ENCODE measurements at regions not wholly inside any gene's neighbourhood (a gene's known extent, or its start where the extent isn't known, plus 50 kb on each side); places are given as distances from the start of the nearest gene placed in this dataset.

DNA sequence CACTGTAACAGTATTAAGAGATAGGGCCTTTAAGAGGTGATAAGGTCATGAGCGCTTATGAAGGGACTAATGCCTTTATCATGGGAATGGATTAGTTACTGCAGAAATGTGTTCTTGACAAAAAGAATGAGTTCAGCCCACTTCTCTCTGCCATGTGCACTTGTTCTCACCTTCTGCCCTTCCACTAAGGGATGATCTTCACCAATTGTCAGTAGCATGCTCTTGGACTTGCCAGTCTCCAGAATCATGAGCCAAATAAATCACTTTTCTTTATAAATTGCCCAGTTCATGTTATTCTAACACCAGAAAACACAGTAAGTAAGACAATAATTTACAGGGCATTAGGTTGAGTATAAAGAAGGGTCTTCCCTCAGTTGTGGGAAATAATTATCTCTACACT lies 189.1 kb downstream of the CRPPA start:
- no peak for DNase-seq (ENCODE audit: low spot score)

DNA sequence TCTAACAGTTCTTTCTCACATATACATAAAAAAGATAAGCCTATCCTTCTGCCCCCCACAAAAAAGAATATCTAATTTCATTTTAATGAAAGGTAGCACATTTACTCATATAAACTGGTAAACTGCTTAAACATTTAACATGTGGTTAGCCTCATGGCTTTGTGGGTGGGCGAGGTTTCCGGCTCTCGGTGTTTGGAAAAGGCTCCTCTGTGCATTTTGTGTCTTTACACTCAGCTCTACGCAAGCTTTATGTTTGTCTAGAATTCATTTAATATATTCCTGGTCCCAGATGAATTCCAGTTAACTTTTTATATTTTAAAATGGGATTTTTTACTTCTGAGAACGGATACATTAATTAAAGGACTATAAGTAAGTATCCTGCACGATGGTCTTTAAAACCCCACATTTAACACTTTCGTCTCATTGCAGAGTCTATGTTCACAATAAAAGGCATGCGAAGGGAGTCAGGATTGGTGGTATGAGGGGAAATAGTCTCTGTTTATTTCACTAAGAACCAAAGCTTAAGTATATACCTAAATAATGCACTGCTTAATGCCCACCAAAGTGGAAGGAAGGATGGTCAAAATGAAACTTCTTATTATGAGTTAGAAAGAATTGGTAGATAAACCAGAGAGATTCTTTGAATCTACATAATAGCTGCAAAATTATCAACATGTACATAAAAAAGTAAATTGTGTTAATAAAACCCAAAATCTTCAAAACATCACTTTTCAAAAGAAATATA lies 197.2 kb downstream of the CRPPA start:
- no peak for DNase-seq (ENCODE audit: low spot score)

DNA sequence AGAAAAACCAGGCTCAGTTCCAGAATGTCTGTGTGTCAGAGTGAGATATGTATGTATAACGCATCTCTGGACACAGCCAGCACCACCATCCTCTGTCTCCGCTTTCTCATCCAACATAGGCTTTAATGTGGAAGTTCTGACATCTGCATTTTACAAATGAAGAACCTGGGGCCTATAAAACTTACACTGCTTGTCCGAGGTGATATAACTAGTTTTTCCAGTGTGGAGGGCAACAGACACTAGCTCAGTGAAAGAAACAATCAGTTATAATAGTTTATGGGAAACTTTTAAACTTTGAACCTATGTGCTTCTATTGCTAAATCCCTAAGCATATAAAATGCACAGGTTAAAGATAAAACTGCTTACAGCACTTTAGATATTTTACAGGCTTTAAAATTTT lies 208.7 kb downstream of the CRPPA start:
- DNase-seq (ENCODE audit: low spot score): no peak

DNA sequence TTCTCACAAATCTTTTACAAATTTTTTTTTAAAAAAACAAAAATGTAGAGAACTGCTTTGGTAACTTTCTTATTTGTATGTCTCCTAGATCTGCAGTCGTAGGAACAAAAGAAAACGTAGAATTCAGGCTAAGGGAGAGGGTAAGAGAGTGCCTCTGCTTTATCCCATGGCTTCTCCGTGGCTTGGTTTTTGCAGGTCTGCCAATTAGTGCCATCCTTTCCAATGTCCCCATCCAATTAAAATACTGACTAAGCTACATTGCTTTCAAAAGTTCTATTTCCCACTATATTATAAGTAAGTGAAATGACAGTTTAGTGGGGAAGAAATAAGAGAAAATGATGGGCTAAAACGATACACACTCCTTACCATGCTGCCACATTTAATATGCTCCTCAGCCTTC lies 209.3 kb downstream of the CRPPA start:
- DNase-seq (ENCODE audit: low spot score): no peak

DNA sequence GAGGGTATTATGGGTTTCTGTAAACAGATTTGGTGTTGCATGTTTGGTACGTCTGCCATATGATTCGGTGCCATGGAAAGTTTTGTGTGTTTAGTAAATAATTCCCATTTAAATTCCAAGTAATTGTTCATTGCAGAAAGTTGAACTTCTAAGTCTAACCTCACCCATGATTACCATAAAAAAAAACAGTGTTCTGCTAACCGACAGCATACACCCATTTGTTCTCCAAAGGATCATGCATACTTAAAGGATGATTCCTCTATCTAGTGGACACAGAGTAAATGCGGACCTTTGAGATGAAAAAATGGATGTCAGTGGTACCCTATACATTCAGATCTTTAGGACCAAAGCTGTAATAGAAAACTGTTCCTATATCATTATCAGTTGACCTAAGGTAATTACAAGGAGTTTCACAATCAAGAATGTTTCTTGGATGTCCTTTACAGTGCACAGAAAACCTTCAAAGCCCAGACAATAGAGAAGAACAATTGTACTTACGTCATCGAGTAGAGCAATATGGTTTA lies 209.9 kb downstream of the CRPPA start:
- no peak for DNase-seq (ENCODE audit: low spot score)

DNA sequence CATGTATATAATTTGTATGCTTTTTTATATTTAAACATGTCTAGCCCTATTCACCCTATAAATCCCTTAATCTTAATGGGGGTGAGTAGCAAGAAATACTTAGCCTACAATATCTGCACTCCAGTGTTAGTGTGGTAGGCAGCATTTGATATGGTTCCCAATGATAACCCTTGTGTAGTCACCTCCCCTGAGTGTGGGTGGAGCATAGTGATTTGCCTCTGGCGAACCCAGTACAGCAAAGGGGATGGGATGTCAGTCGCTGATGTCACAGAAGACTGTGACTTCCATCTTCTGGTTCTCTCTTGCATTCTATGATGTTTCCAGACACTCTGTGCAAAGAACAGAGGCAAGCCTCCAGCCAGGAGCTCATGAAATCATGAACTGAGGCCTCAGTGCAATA lies 211.2 kb downstream of the CRPPA start:
- DNase-seq (ENCODE audit: low spot score): no peak

DNA sequence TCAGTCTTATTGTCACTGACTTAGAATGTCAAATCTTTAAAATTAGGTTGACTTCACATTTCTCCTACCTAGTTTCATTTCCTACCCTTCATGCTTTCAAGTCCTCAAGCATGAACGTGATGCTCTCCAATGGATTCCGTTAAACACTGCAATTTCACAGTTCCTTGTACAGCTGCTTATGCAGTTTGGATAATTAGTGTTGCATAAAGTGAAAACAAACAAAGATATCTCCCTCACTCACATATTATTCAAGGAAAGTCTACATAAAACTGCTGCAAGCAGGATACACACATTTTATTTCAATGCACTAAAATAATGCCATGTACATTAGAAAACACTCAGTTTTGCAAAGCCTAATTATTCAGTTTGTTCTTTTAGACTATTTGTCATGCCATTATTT lies 214.0 kb downstream of the CRPPA start:
- no peak for DNase-seq (ENCODE audit: low spot score)

DNA sequence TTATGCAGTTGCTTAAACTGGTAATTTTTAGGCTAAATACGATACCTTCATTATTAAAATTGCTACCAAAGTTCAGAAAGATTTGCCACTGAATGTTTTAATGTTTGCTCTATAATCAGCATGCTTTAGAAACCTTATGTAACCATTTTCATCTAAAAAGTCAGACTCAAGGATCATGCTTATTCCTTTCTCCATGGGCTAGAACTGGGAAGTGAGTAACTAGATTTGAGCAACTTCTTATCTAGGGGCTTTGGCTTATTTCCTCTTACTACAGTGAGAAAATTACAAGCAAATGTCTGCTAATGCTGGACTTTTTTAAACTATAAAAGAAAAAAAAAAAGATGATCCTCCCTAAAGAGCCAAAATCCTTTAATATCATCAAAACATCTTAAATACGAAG lies 215.9 kb downstream of the CRPPA start:
- DNase-seq (ENCODE audit: low spot score): no peak

DNA sequence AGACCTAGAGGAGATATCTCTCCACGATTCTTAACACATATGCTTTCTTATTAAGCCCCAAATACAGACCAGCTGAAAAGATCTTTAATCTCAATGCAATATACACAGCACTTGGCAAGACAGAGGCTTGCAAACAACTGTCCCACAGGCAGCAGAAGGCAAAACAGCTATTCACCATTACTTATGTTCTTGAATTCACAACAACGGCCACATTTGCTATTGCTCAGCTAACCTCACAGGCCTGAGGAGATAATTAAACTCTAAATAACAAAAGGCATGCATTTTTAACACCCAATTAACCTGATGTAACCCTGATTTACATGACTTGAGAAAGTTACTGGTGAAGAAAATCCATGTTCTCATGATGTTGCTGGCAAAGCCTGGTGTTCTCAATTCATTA lies 216.4 kb downstream of the CRPPA start:
- DNase-seq (ENCODE audit: low spot score): no peak

DNA sequence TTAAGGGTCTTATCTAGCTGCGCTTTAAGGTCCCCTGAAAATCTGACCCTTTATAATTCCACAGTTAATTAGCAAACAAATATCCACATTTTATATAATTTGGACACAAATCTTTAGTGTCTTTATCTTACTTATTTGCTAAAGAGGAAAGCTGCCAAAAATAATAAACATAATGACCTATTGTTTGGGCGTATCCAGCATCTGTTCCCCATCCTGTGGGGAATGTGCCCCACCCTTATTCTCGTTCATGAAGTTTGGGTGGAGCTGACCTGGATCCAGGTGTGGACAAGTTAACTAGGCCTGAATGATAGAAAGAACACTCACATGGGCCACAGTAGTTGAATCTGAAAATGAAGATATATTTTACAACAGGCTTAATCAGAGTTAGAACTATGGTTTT lies 218.3 kb downstream of the CRPPA start:
- no peak for DNase-seq (ENCODE audit: low spot score)

DNA sequence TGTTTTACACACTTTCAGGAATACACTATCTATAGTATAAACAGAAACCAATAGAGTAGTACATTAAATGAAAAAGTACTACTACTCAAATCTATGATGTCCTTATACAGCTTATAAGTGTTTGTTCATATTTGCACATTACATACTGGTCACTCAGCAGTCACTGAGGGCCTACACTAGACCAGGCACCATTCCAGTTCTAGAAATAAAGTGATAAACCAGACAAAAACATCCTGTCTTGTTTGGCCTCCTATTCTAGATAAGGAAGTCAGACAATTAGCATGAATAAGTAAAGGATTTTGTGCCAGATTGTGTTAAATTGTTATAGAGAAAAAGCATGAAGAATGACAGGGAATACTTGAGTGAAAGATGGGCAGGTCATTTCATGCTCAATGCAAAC lies 219.0 kb downstream of the CRPPA start:
- no peak for DNase-seq (ENCODE audit: low spot score)

DNA sequence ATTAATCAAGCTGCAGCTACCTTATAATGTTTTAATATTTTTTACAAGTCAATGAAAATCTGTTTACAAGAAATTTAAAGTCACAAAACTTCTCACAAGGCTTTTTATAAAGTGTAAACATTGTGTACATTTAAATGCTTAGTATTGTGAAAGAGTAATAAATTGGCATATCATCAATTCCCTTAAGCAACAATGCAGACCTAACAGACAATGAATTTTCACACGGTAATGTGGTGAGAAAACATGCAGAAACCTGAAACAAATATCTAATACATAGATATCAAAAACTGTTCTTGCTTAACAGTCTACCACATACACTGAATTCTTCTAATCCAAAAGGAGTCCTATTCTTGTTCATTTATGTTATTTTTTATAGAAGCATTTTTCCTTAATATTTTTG lies 220.7 kb downstream of the CRPPA start:
- no peak for DNase-seq (ENCODE audit: low spot score)

DNA sequence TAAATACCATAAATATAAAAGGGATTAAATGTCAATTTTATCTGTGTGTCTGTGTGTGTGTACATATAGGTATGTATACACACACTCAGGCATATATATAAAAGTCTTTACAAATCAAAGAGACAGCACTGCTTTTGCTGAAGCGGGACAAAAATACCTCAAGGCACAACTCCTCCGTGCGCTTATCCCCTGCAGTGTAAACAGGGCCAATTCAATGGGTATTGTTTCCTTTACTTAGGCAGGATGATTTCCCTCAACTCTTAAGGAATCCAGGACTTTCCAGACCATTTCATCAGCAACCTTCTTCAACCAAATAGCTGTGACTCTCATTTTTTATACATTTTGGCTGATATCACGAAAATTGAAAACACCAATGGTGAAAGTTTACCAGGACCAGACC lies 227.7 kb downstream of the CRPPA start:
- DNase-seq (ENCODE audit: low spot score): no peak

DNA sequence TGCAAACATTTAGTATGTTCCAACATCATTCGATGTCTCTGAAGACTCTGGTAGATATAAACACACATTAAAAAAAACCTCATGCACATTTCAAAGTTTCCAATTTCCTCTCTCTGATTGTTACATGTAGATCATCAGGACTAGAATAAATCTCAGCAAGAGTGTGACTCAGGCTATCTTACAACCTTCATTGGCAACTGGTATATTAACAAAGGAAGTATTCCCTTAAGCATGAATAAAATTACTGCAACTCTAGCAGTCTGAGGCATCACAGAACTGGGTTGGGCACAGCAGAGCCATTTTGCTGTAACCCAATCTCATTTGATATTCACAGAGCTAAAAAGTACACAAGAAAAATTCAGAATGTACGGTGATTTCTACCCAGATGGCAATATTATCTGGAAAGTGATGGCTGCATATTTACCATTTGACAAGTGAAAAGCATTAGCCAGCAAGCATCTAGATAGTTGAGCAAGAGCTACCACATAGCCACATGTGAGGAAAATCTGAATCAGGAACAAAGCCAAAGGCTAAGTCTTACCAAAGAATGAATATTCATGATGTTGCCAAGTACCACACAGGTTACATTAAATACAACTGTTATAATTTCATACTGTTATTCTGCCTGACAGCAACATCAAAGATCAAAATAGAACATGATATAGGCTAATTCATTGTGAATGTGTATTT lies 232.2 kb downstream of the CRPPA start:
- no peak for DNase-seq (ENCODE audit: low spot score)

DNA sequence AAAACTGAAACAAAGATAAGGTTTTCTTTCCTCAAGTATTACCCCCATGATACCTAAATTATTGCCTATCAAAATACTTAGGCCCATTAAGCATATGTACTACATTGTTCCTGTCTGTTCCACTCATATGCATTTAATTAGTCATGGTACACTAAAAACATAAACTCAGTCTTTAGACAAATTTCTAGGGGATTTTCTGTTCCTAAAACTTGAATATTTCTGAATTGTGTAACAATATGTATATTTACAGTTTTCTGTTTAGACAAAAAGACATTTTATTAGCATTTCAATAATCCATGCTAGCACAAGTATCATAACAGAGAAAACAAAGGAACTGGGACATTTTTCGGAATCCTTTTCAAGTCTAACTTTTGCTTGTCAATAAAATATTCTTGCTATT lies 234.2 kb downstream of the CRPPA start:
- no peak for DNase-seq (ENCODE audit: low spot score)

DNA sequence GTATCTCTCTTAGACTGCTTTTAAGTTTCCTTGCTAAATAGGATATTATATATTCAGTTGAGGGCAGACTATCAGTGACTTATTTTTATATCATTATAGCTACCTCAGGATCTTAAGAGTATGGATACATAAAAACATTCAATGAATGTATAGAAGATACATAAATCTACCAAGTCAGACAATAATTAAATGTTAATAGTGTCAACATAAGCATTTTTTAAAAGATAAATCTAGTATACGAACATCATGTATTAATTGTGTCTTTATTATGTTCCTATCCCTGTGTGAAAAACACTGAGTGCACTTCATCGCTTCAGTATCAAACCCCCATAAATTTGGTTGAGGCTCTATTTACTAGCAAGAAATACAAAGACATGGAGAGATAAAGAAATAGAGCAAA lies 242.8 kb downstream of the CRPPA start:
- DNase-seq (ENCODE audit: low spot score): no peak

DNA sequence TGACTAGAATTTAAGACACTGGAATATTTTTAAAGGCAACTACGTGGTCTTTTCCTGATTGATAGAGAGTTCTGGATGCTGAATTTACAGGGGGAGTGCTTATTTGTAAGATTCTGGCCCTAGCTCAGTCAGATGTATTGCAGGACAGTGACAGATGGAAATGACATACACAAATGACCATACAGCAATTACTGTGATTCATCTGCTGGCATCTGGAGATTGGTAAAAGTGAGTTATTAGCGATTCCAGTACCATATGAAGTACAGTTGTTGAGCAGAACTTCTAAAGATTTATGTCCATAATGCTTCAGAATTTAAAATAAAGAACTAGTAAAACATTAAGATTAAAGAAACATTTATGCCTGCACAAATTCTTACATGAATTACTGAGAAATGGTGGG lies 243.2 kb downstream of the CRPPA start:
- no peak for DNase-seq (ENCODE audit: low spot score)

DNA sequence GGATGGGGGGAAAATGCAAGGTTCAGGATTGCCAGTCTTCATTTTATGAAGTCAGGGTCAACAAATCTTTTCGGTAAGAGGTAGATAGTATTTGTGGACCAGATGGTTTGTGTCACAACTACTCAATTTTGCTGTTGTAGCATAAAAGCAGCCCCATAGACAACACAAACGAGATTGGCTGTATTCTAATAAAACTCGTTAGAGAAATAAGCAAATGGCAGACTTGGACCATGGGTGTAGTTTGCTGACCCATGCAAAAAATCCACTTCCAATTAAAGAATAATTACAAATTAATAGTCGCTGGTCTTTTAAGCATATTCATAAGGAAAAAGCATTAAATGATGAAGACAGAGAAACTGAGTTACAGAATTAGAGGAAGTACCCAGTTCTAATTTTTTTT lies 247.1 kb downstream of the CRPPA start:
- DNase-seq (ENCODE audit: low spot score): no peak

DNA sequence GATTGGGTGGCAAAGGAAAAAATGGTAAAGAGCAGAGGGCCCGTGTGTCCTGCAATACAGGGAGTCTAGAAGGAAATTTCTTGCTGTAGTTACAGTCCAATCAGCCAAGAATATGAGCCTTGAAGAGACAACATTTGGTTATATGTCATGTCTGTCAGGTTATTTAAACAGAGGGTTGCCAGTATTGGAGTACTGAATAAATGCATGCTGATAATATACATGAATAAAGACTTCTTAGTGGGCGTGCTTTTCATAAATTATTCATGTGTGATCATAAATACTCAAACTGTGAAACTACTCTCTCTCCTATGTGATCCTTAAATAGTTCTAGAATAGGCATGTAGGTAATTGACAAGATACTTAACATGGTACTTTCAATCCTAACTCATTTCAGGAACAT lies 249.0 kb downstream of the CRPPA start:
- DNase-seq (ENCODE audit: low spot score): no peak

DNA sequence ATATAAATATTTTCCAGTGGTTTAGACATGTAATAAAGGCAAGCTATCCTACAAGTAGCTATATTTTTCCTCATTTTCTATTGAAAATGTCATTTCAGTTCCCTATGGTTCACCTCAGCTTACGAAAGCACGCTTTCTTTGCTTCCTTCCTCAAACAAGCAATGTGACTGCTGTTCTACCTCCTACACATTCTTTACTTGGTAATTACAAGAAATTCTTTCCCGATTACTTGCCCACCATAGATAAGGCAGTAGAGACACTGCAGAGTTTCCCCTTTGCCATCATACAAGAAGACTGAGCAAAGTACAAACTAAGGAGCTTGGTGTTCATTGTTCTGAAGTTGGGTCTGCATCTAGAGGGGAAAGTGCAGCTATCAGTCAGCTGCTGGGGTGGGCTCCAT lies 249.4 kb downstream of the CRPPA start:
- DNase-seq (ENCODE audit: low spot score): no peak

DNA sequence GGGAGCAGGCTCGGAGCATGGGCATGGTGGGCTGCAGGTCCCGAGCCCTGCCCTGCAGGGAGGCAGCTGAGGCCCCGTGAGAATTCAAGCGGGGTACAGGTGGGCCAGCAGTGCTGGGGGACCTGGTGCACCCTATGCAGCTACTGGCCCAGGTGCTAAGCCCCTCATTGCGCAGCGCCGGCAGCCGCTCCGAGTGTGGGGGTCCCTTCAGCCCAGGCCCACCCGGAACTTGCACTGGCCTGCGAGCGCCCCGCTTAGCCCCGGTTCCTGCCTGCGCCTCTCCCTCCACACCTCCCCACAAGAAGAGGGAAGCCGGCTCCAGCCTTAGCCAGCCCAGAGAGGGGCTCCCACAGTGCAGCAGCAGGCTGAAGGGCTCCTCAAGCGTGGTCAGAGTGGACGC lies 250.7 kb downstream of the CRPPA start:
- no peak for DNase-seq (ENCODE audit: low spot score)

DNA sequence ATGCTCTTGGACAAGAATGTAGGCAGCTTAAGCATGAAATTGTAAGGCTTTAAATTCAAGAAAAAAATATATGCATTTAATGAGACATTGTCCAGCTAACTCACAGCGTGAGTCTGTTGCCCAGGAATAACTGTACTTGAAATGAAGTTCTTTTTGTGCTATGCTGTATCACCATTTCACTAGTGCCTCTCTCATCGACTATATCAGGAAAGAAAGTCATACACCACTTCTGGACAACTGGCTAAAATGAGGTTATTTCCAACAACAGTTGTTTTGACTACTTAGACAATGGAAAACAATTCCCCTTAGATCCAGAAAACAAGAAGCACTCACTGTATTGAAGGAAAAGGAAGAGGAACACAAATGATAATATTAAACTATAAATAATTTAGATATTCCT lies 251.8 kb downstream of the CRPPA start:
- DNase-seq (ENCODE audit: low spot score): no peak

DNA sequence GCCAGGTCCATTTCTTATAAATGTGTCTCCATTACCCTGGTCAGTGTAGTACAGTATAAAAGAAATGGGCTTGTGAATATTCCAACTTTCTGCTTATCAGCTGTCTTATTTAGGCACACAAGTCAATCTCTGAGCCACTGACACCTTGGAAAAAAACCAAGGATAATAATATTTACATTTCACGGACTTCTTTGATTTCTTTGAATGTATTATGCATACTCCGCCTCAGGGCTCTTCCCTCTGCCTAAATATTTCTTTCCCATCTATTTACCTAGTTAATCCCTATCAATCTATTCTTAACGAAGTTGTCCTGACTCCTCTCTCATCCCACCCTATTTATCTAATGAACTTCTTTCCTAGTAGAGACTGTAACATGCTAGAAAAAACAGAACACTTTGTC lies 253.8 kb downstream of the CRPPA start:
- DNase-seq (ENCODE audit: low spot score): no peak

DNA sequence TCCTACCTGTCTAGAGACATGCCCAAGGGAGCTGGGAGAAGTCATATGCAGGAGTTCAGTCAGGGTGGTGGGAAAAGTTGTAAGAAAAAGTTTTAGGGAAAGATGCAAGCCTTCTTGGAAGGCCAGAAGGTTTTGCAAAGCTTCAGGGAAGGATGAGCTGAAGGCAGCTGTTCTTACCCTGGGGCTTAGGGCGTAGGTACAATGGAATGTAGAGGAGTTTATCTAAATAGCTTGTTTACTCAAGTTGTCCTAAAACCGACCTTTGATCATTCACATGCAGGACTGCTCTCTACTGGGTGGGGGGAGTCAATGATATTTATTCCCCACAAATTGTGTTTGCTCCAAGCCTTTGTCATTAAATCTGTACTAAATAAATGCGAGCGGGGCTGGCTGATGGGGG lies 277.0 kb downstream of the CRPPA start:
- no peak for DNase-seq (ENCODE audit: low spot score)

All from cerebellar cortex (tissue), 1 donor.